ENCODE measurements at regions not wholly inside any gene's neighbourhood (a gene's known extent, or its start where the extent isn't known, plus 50 kb on each side); places are given as distances from the start of the nearest gene placed in this dataset.

- Histone ChIP-seq H3K9me3 (replicated peaks in 1 of 2; ENCODE audit: control insufficient read depth in 2 of 2, insufficient read depth in 1 of 2, low read depth in 1 of 2, low read length in 2 of 2) (no peaks in the 10 kb centered on the region), H3K79me1 (ENCODE audit: low read depth, low read length) (no peaks in the 10 kb centered on the region), H3K27ac (replicated peaks; ENCODE audit: low read length) (no peak overlapping the region), H3K4ac (ENCODE audit: low read length) (no peak overlapping the region), H2BK12ac (ENCODE audit: low read length) (no peak overlapping the region), H3K4me2 (ENCODE audit: insufficient read depth, low read length, poor library complexity, severe bottlenecking) (no peak overlapping the region), H4K91ac (ENCODE audit: low read depth, low read length, poor library complexity) (no peak overlapping the region), H3K23ac (ENCODE audit: low read depth, low read length, poor library complexity) (no peak overlapping the region), H3K14ac (ENCODE audit: low read length) (no peak overlapping the region), H3K18ac (ENCODE audit: low read length) (peak overlapping the region; percentile 27), H3K9ac (ENCODE audit: low read depth, low read length, poor library complexity) (no peak overlapping the region), H2BK15ac (ENCODE audit: low read length) (no peak overlapping the region), H3K4me1 (ENCODE audit: control insufficient read depth in 2 of 2, insufficient read depth in 1 of 2, low read depth in 1 of 2, low read length in 2 of 2) (peaks cover 0 to 2% of the 10 kb centered on the region in 2 donors), H2BK5ac (ENCODE audit: low read length) (no peak overlapping the region), H3K36me3 (replicated peaks in 1 of 2; ENCODE audit: control insufficient read depth in 2 of 2, insufficient read depth in 2 of 2, low read length in 2 of 2) (no peaks in the 10 kb centered on the region), H2BK120ac (ENCODE audit: low read depth, low read length) (no peak overlapping the region), H2AFZ (ENCODE audit: low read length) (no peak overlapping the region), H2AK5ac (ENCODE audit: low read depth, low read length) (no peak overlapping the region), H3K4me3 (ENCODE audit: low read length in 2 of 2) (no peak overlapping the region), H3K27me3 (ENCODE audit: control insufficient read depth in 3 of 3, insufficient read depth in 3 of 3, low read depth in 1 of 3, low read length in 3 of 3) (peaks cover 0 to 25% (median 0%) of the 10 kb centered on the region in 3 experiments), H4K8ac (ENCODE audit: low read depth, low read length) (no peak overlapping the region)
- no peak for DNase-seq (ENCODE audit: low spot score)
- no CpG with 5 or more reads among the region's 2 CpGs for WGBS, 2 donors (ENCODE audit: extremely low coverage in 2 of 2, insufficient read length in 2 of 2, insufficient replicate concordance in 1 of 2)
Measured at GRCh38 chr11:19315511-19315910, 74.8 kb upstream of the E2F8 start.

GRCh38 chr11:19313140-19313539 is 72.4 kb upstream of the E2F8 start:
- WGBS, 2 donors (ENCODE audit: extremely low coverage in 2 of 2, insufficient read length in 2 of 2, insufficient replicate concordance in 1 of 2), result no CpG with 5 or more reads among the region's 1 CpG
- no peak overlapping the region for H2BK5ac ChIP-seq (ENCODE audit: low read length)

GRCh38 chr11:19311308-19312030 is 70.7 kb upstream of the E2F8 start:
- Histone ChIP-seq H3K9me3 (replicated peaks in 1 of 2; ENCODE audit: control insufficient read depth in 2 of 2, insufficient read depth in 1 of 2, low read depth in 1 of 2, low read length in 2 of 2) (no peaks in the 10 kb centered on the region), H2BK15ac (ENCODE audit: low read length) (no peak overlapping the region), H3K79me1 (ENCODE audit: low read depth, low read length) (no peaks in the 10 kb centered on the region), H2AFZ (ENCODE audit: low read length) (peak overlapping the region; percentile 37), H3K4me3 (ENCODE audit: low read length in 2 of 2) (no peak overlapping the region), H3K18ac (ENCODE audit: low read length) (no peak overlapping the region), H2AK5ac (ENCODE audit: low read depth, low read length) (no peak overlapping the region), H3K4me1 (ENCODE audit: control insufficient read depth in 2 of 2, insufficient read depth in 1 of 2, low read depth in 1 of 2, low read length in 2 of 2) (peaks cover 0 to 2% of the 10 kb centered on the region in 2 donors), H2BK5ac (ENCODE audit: low read length) (no peak overlapping the region), H2BK12ac (ENCODE audit: low read length) (no peak overlapping the region), H3K27ac (replicated peaks; ENCODE audit: low read length) (no peak overlapping the region), H3K4ac (ENCODE audit: low read length) (no peak overlapping the region), H3K9ac (ENCODE audit: low read depth, low read length, poor library complexity) (no peak overlapping the region), H3K4me2 (ENCODE audit: insufficient read depth, low read length, poor library complexity, severe bottlenecking) (no peak overlapping the region), H3K14ac (ENCODE audit: low read length) (no peak overlapping the region), H4K91ac (ENCODE audit: low read depth, low read length, poor library complexity) (no peak overlapping the region), H3K36me3 (replicated peaks in 1 of 2; ENCODE audit: control insufficient read depth in 2 of 2, insufficient read depth in 2 of 2, low read length in 2 of 2) (no peaks in the 10 kb centered on the region), H4K8ac (ENCODE audit: low read depth, low read length) (no peak overlapping the region), H2BK120ac (ENCODE audit: low read depth, low read length) (no peak overlapping the region), H3K27me3 (ENCODE audit: control insufficient read depth in 3 of 3, insufficient read depth in 3 of 3, low read depth in 1 of 3, low read length in 3 of 3) (peaks cover 0 to 48% (median 2%) of the 10 kb centered on the region in 3 experiments), H3K23ac (ENCODE audit: low read depth, low read length, poor library complexity) (no peak overlapping the region)
- DNase-seq (ENCODE audit: low spot score), result peak; percentile 66
- no CpG with 5 or more reads among the region's 3 CpGs for WGBS, 2 donors (ENCODE audit: extremely low coverage in 2 of 2, insufficient read length in 2 of 2, insufficient replicate concordance in 1 of 2)

More at GRCh38 chr11:19313140-19313539, 72.4 kb upstream of the E2F8 start:
- Histone ChIP-seq H3K9me3 (replicated peaks in 1 of 2; ENCODE audit: control insufficient read depth in 2 of 2, insufficient read depth in 1 of 2, low read depth in 1 of 2, low read length in 2 of 2) (no peaks in the 10 kb centered on the region), H2AK5ac (ENCODE audit: low read depth, low read length) (no peak overlapping the region), H2BK12ac (ENCODE audit: low read length) (no peak overlapping the region), H3K9ac (ENCODE audit: low read depth, low read length, poor library complexity) (no peak overlapping the region), H3K4me3 (ENCODE audit: low read length in 2 of 2) (no peak overlapping the region), H3K18ac (ENCODE audit: low read length) (no peak overlapping the region), H3K27me3 (ENCODE audit: control insufficient read depth in 3 of 3, insufficient read depth in 3 of 3, low read depth in 1 of 3, low read length in 3 of 3) (peaks cover 0 to 35% (median 2%) of the 10 kb centered on the region in 3 experiments), H3K4me1 (ENCODE audit: control insufficient read depth in 2 of 2, insufficient read depth in 1 of 2, low read depth in 1 of 2, low read length in 2 of 2) (peaks cover 0 to 2% of the 10 kb centered on the region in 2 donors), H3K27ac (replicated peaks; ENCODE audit: low read length) (no peak overlapping the region), H4K91ac (ENCODE audit: low read depth, low read length, poor library complexity) (no peak overlapping the region), H3K14ac (ENCODE audit: low read length) (no peak overlapping the region), H3K79me1 (ENCODE audit: low read depth, low read length) (no peaks in the 10 kb centered on the region), H2BK15ac (ENCODE audit: low read length) (no peak overlapping the region), H2BK120ac (ENCODE audit: low read depth, low read length) (no peak overlapping the region), H3K4ac (ENCODE audit: low read length) (no peak overlapping the region), H3K36me3 (replicated peaks in 1 of 2; ENCODE audit: control insufficient read depth in 2 of 2, insufficient read depth in 2 of 2, low read length in 2 of 2) (no peaks in the 10 kb centered on the region), H4K8ac (ENCODE audit: low read depth, low read length) (no peak overlapping the region), H2AFZ (ENCODE audit: low read length) (no peak overlapping the region), H3K23ac (ENCODE audit: low read depth, low read length, poor library complexity) (no peak overlapping the region), H3K4me2 (ENCODE audit: insufficient read depth, low read length, poor library complexity, severe bottlenecking) (no peak overlapping the region)
- no peak for DNase-seq (ENCODE audit: low spot score)

GRCh38 chr11:19307498-19307897 is 66.8 kb upstream of the E2F8 start:
- Histone ChIP-seq H3K4me2 (ENCODE audit: insufficient read depth, low read length, poor library complexity, severe bottlenecking) (no peak overlapping the region), H4K91ac (ENCODE audit: low read depth, low read length, poor library complexity) (no peak overlapping the region), H3K9ac (ENCODE audit: low read depth, low read length, poor library complexity) (no peak overlapping the region), H2BK15ac (ENCODE audit: low read length) (no peak overlapping the region), H3K14ac (ENCODE audit: low read length) (no peak overlapping the region), H3K4me1 (ENCODE audit: control insufficient read depth in 2 of 2, insufficient read depth in 1 of 2, low read depth in 1 of 2, low read length in 2 of 2) (peaks cover 0 to 2% of the 10 kb centered on the region in 2 donors), H3K4ac (ENCODE audit: low read length) (no peak overlapping the region), H3K9me3 (replicated peaks in 1 of 2; ENCODE audit: control insufficient read depth in 2 of 2, insufficient read depth in 1 of 2, low read depth in 1 of 2, low read length in 2 of 2) (no peaks in the 10 kb centered on the region), H2AK5ac (ENCODE audit: low read depth, low read length) (no peak overlapping the region), H3K79me1 (ENCODE audit: low read depth, low read length) (no peaks in the 10 kb centered on the region), H3K36me3 (replicated peaks in 1 of 2; ENCODE audit: control insufficient read depth in 2 of 2, insufficient read depth in 2 of 2, low read length in 2 of 2) (no peaks in the 10 kb centered on the region), H2BK5ac (ENCODE audit: low read length) (no peak overlapping the region), H2BK12ac (ENCODE audit: low read length) (no peak overlapping the region), H3K27me3 (ENCODE audit: control insufficient read depth in 3 of 3, insufficient read depth in 3 of 3, low read depth in 1 of 3, low read length in 3 of 3) (peaks cover 0 to 63% (median 8%) of the 10 kb centered on the region in 3 experiments), H3K23ac (ENCODE audit: low read depth, low read length, poor library complexity) (no peak overlapping the region), H3K4me3 (ENCODE audit: low read length in 2 of 2) (no peak overlapping the region), H2BK120ac (ENCODE audit: low read depth, low read length) (no peak overlapping the region), H3K18ac (ENCODE audit: low read length) (no peak overlapping the region), H2AFZ (ENCODE audit: low read length) (no peak overlapping the region), H4K8ac (ENCODE audit: low read depth, low read length) (no peak overlapping the region), H3K27ac (replicated peaks; ENCODE audit: low read length) (no peak overlapping the region)
- DNase-seq (ENCODE audit: low spot score), result no peak
- no CpG with 5 or more reads among the region's 6 CpGs for WGBS, 2 donors (ENCODE audit: extremely low coverage in 2 of 2, insufficient read length in 2 of 2, insufficient replicate concordance in 1 of 2)

Data from neuronal stem cell (in vitro differentiated cells).